HCT116 (cell line): ENCODE measurements at regions not wholly inside any gene's neighbourhood (a gene's known extent, or its start where the extent isn't known, plus 50 kb on each side); places are given as distances from the start of the nearest gene placed in this dataset.

ENCODE experiments used
- ATAC-seq: fragments of 200-7000 bp; cut with Tn5 transposase; 2 replicates; pipeline ENCODE4 v1.9.1; 2020; ENCODE audit warnings: mild to moderate bottlenecking, moderate library complexity
- BruUV-seq: library from RNA; stranded (reverse); fragments of 400-500 nt; replicated peaks from 2 replicates; lab custom pipeline; 2021; lab: Mats Ljungman, UMichigan
- CTCF ChIA-PET: fragments of 300-600 bp; sonication (Branson Sonifier 250); formaldehyde crosslinking; loops from one replicate; lab custom pipeline; 2021; ENCODE audit warnings: antibody characterized with exemption; lab: Charles Lee
- POLR2A ChIA-PET: fragments of 300-600, 350-600 bp; sonication (Branson Sonifier 250); formaldehyde crosslinking; loops from one replicate; lab custom pipeline; 2021; ENCODE audit warnings: antibody characterized with exemption; lab: Charles Lee
- RAD21 ChIA-PET, 2 experiments: fragments of 300-600 bp; sonication (Branson Sonifier 250); formaldehyde crosslinking; loops; one replicate each; lab custom pipeline; 2023; ENCODE audit warnings: low total read pairs in 2 of 2; ENCODE audit not compliant: uncharacterized antibody in 2 of 2, unreplicated experiment in 2 of 2, low non-redundant PET in 1 of 2; lab: Charles Lee
- DNase-seq: peaks from one replicate; pipeline ENCODE4 v3.0.0-alpha.2; 2010; ENCODE audit warnings: low read depth, low spot score
- H2AFZ ChIP-seq: fragments of 200-600 bp; shearing (Covaris generic), sonication (generic); 2 replicates; pipeline ENCODE4 v1.6.1; 2017; ENCODE audit warnings: low read depth, mixed run types, mixed read lengths, antibody characterized with exemption, low read length; ENCODE audit not compliant: poor library complexity, severe bottlenecking
- H3K27ac ChIP-seq: 2 replicates; pipeline ENCODE4 v1.5.1; 2012; ENCODE audit warnings: low read depth, low read length
- H3K27me3 ChIP-seq: fragments of 200-600 bp; sonication (generic); 2 replicates; pipeline ENCODE4 v1.6.1; 2016; ENCODE audit warnings: mixed run types, low read length, mixed read lengths; ENCODE audit not compliant: insufficient read depth
- H3K36me3 ChIP-seq, 2 experiments: fragments of 200-500 bp in 1 of 2; fragments of 200-600 bp in 1 of 2; sonication (Bioruptor generic) in 1 of 2; sonication (generic) in 1 of 2; 2 replicates each; pipeline versions ENCODE4 v1.5.1 to v1.6.1; 2014 to 2016; ENCODE audit warnings: low read length in 2 of 2, inconsistent platforms in 1 of 2, mixed read lengths in 1 of 2, mixed run types in 1 of 2; ENCODE audit not compliant: insufficient read depth in 2 of 2, control insufficient read depth in 1 of 2
- H3K4me1 ChIP-seq, 2 experiments: fragments of 200-600 bp in 1 of 2; sonication (generic) in 1 of 2; 2 replicates each; pipeline versions ENCODE4 v1.5.1 to v1.6.1; 2012 to 2017; ENCODE audit warnings: low read length in 2 of 2, inconsistent platforms in 1 of 2, mild to moderate bottlenecking in 1 of 2, mixed read lengths in 1 of 2, mixed run types in 1 of 2, moderate library complexity in 1 of 2; ENCODE audit not compliant: insufficient read depth in 2 of 2, control insufficient read depth in 1 of 2
- H3K4me2 ChIP-seq: fragments of 200-600 bp; sonication (generic); 2 replicates; pipeline ENCODE4 v1.6.1; 2017; ENCODE audit warnings: mixed run types, low read length, mixed read lengths
- H3K4me3 ChIP-seq, 2 experiments: fragments of 200-600 bp in 1 of 2; sonication (generic) in 1 of 2; replicated peaks in 1 of 2; 2 replicates each; pipeline ENCODE4 v1.5.1; 2011 to 2016; ENCODE audit warnings: low read length in 2 of 2, control low read depth in 1 of 2, low read depth in 1 of 2, mild to moderate bottlenecking in 1 of 2, mixed read lengths in 1 of 2, mixed run types in 1 of 2
- H3K79me2 ChIP-seq: fragments of 200-600 bp; sonication (generic); 2 replicates; pipeline ENCODE4 v1.6.1; 2017; ENCODE audit warnings: mild to moderate bottlenecking, mixed run types, low read length, moderate library complexity, mixed read lengths; ENCODE audit not compliant: insufficient read depth
- H3K9ac ChIP-seq: fragments of 200-600 bp; sonication (generic); 2 replicates; pipeline ENCODE4 v1.6.1; 2016; ENCODE audit warnings: low read length, mixed read lengths
- H3K9me2 ChIP-seq: fragments of 200-600 bp; sonication (generic), shearing (Covaris generic); 2 replicates; pipeline ENCODE4 v1.6.1; 2017; ENCODE audit warnings: mixed run types, mild to moderate bottlenecking, moderate library complexity; ENCODE audit not compliant: insufficient read depth
- H3K9me3 ChIP-seq, 2 experiments: fragments of 200-500 bp in 1 of 2; fragments of 200-600 bp in 1 of 2; sonication (Bioruptor generic) in 1 of 2; sonication (generic) in 1 of 2; 2 replicates each; pipeline ENCODE4 v1.6.1; 2014 to 2017; ENCODE audit warnings: low read length in 2 of 2, mixed read lengths in 2 of 2, inconsistent platforms in 1 of 2, low read depth in 1 of 2, mild to moderate bottlenecking in 1 of 2, mixed run types in 1 of 2, moderate library complexity in 1 of 2; ENCODE audit not compliant: control insufficient read depth in 1 of 2, insufficient read depth in 1 of 2
- H4K20me1 ChIP-seq: fragments of 200-600 bp; sonication (generic), shearing (Covaris generic); 2 replicates; pipeline ENCODE4 v1.6.1; 2017; ENCODE audit warnings: mixed run types, mild to moderate bottlenecking, moderate library complexity; ENCODE audit not compliant: insufficient read depth
- ATF3 ChIP-seq: IDR thresholded peaks from 2 replicates; pipeline ENCODE4 v1.6.1; 2012
- CBX3 ChIP-seq: IDR thresholded peaks from 2 replicates; pipeline ENCODE4 v1.6.1; 2012; ENCODE audit warnings: low read depth
- CEBPB ChIP-seq: IDR thresholded peaks from 2 replicates; pipeline ENCODE4 v1.6.1; 2012; ENCODE audit warnings: low read depth
- EGR1 ChIP-seq: IDR thresholded peaks from 2 replicates; pipeline ENCODE4 v1.6.1; 2012; ENCODE audit warnings: low read depth
- EZH2 ChIP-seq: fragments of 200-600 bp; sonication (generic); IDR thresholded peaks from 2 replicates; pipeline ENCODE4 v1.6.1; 2017; ENCODE audit warnings: antibody characterized with exemption, mixed run types
- EZH2phosphoT487 ChIP-seq: fragments of 200-600 bp; IDR thresholded peaks from 2 replicates; pipeline ENCODE4 v1.6.1; 2018; ENCODE audit warnings: antibody characterized with exemption, borderline replicate concordance
- FOSL1 ChIP-seq: IDR thresholded peaks from 2 replicates; pipeline ENCODE4 v1.6.1; 2012; ENCODE audit warnings: low read depth
- JUND ChIP-seq: IDR thresholded peaks from 2 replicates; pipeline ENCODE4 v1.6.1; 2012
- MAX ChIP-seq: IDR thresholded peaks from 2 replicates; pipeline ENCODE4 v1.6.1; 2012
- POLR2A ChIP-seq: IDR thresholded peaks from 2 replicates; pipeline ENCODE4 v1.7.0; 2011; ENCODE audit warnings: borderline replicate concordance; ENCODE audit not compliant: insufficient read depth, insufficient read length; ENCODE audit errors: extremely low read depth
- RAD21 ChIP-seq: IDR thresholded peaks from 2 replicates; pipeline ENCODE4 v1.6.1; 2012; ENCODE audit warnings: low read depth, mild to moderate bottlenecking
- REST ChIP-seq: IDR thresholded peaks from 2 replicates; pipeline ENCODE4 v1.6.1; 2012; ENCODE audit warnings: low read depth
- SIN3A ChIP-seq: IDR thresholded peaks from 2 replicates; pipeline ENCODE4 v1.6.1; 2012; ENCODE audit warnings: low read depth
- SP1 ChIP-seq: IDR thresholded peaks from 2 replicates; pipeline ENCODE4 v1.6.1; 2012; ENCODE audit warnings: low read depth
- SRF ChIP-seq: IDR thresholded peaks from 2 replicates; pipeline ENCODE4 v1.6.1; 2012; ENCODE audit warnings: low read depth
- TCF7L2 ChIP-seq: IDR thresholded peaks from 2 replicates; pipeline ENCODE4 v1.7.0; 2011; ENCODE audit warnings: borderline replicate concordance, inconsistent platforms; ENCODE audit not compliant: insufficient read depth, insufficient read length; ENCODE audit errors: extremely low read depth
- ZFX ChIP-seq: fragments of 450-650 bp; IDR thresholded peaks from 2 replicates; pipeline ENCODE4 v1.6.1; 2017
- ZNF274 ChIP-seq: fragments of 200-500 bp; sonication (Bioruptor generic); IDR thresholded peaks from 2 replicates; pipeline ENCODE4 v1.6.1; 2014; ENCODE audit warnings: mild to moderate bottlenecking, low read depth, low read length, inconsistent platforms
- intact Hi-C: fragments of 100-400 bp; cut with micrococcal nuclease; formaldehyde crosslinking; loops from 2 replicates; pipeline ENCODE4 v1.10.0; 2022
- TF ChIP-seq, protein P1 (sequence below), 3 experiments: fragments of 200-600 bp in 1 of 3; sonication (generic) in 1 of 3; IDR thresholded peaks in 2 of 3; conservative IDR thresholded peaks in 1 of 3; 2 replicates each; pipeline ENCODE4 v1.5.1; 2012 to 2017; ENCODE audit warnings: low read depth in 2 of 3, low read length in 2 of 3, antibody characterized with exemption in 1 of 3, borderline replicate concordance in 1 of 3, control low read depth in 1 of 3, mild to moderate bottlenecking in 1 of 3, mixed read lengths in 1 of 3, mixed run types in 1 of 3, moderate library complexity in 1 of 3; ENCODE audit not compliant: insufficient read depth in 1 of 3

GRCh38 chr5:107803728-107804127 lies 133.0 kb upstream of the EFNA5 start:
- intact Hi-C loops: no loop called here
- H3K4me2 ChIP-seq: no peak overlapping the region
- no peaks in the 10 kb centered on the region for H3K27me3 ChIP-seq
- ATAC-seq (no peak), DNase-seq (no peak)
- no peak overlapping the region for H3K9ac ChIP-seq
- no peak overlapping the region for H3K4me3 ChIP-seq
- H3K27ac ChIP-seq: no peak overlapping the region
- no peaks in the 10 kb centered on the region for H3K9me3 ChIP-seq
- H3K4me1 ChIP-seq: peaks cover 5 to 18% of the 10 kb centered on the region in 2 experiments; a peak in 3 of 4 replicates
- H3K79me2 ChIP-seq: no peaks in the 10 kb centered on the region
- TF ChIP-seq RAD21: no peak
- TF ChIP-seq ATF3: no peak
- no peak for TF ChIP-seq ZNF274
- no peak for TF ChIP-seq EGR1
- TF ChIP-seq TCF7L2: no peak
- no peak for TF ChIP-seq JUND
- no peak for TF ChIP-seq SRF
- no peak for TF ChIP-seq REST
- no peak for TF ChIP-seq EZH2
- no peak for TF ChIP-seq CBX3
- no peak for TF ChIP-seq POLR2A
- no peak for TF ChIP-seq CEBPB
- no peak for TF ChIP-seq MAX
- TF ChIP-seq EZH2phosphoT487: no peak
- TF ChIP-seq, protein P1, sequence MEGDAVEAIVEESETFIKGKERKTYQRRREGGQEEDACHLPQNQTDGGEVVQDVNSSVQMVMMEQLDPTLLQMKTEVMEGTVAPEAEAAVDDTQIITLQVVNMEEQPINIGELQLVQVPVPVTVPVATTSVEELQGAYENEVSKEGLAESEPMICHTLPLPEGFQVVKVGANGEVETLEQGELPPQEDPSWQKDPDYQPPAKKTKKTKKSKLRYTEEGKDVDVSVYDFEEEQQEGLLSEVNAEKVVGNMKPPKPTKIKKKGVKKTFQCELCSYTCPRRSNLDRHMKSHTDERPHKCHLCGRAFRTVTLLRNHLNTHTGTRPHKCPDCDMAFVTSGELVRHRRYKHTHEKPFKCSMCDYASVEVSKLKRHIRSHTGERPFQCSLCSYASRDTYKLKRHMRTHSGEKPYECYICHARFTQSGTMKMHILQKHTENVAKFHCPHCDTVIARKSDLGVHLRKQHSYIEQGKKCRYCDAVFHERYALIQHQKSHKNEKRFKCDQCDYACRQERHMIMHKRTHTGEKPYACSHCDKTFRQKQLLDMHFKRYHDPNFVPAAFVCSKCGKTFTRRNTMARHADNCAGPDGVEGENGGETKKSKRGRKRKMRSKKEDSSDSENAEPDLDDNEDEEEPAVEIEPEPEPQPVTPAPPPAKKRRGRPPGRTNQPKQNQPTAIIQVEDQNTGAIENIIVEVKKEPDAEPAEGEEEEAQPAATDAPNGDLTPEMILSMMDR (IDR thresholded peaks at IDR 0.05 in 2 of 3, conservative IDR thresholded peaks at IDR 0.05 in 1 of 3; ENCODE audit: borderline replicate concordance in 1 of 3, insufficient read depth in 1 of 3, low read depth in 2 of 3, low read length in 2 of 3): no peak
- no peak for TF ChIP-seq FOSL1
- TF ChIP-seq SP1: no peak
- TF ChIP-seq SIN3A: no peak
- no peak for TF ChIP-seq ZFX
- H3K9me2 ChIP-seq: no peaks in the 10 kb centered on the region
- RAD21 ChIA-PET: no interaction called here
- POLR2A ChIA-PET: no interaction called here
- H2AFZ ChIP-seq: no peak overlapping the region
- no TSS peak for BruUV-seq
- no peaks in the 10 kb centered on the region for H4K20me1 ChIP-seq
- no peaks in the 10 kb centered on the region for H3K36me3 ChIP-seq
- CTCF ChIA-PET: no interaction called here
